Stimulated activated naive CD8-positive, alpha-beta T cell treated with anti-CD3 and anti-CD28 coated beads, Interleukin-15, amount 100 ng/mL, for 72 hours (primary cell): ENCODE measurements at regions not wholly inside any gene's neighbourhood (a gene's known extent, or its start where the extent isn't known, plus 50 kb on each side); places are given as distances from the start of the nearest gene placed in this dataset.
"Not testable (repeated sequence)": the region's sequence is repeated elsewhere in the genome, so short reads cannot be mapped to it uniquely, and the experiment has no call there.

ENCODE experiments used
- ATAC-seq: fragments of 150-1000 bp; cut with Tn5 transposase; 2 replicates; pipeline ENCODE4 v1.10.0; 2021; ENCODE audit warnings: mild to moderate bottlenecking, moderate library complexity
- DNase-seq, 2 donors: peaks; one replicate each; pipeline ENCODE4 v3.0.0; 2021 to 2022
- H3K27ac Mint-ChIP-seq, 2 donors: one replicate each; pipeline ENCODE4 v1.8.0; 2022; ENCODE audit warnings: mild to moderate bottlenecking in 2 of 2, mixed read lengths in 2 of 2, moderate library complexity in 2 of 2
- H3K27me3 Mint-ChIP-seq: one replicate; pipeline ENCODE4 v1.8.0; 2022; ENCODE audit warnings: mixed read lengths
- H3K4me1 Mint-ChIP-seq: one replicate; pipeline ENCODE4 v1.8.0; 2022; ENCODE audit warnings: mild to moderate bottlenecking, mixed read lengths
- H3K4me3 Mint-ChIP-seq, 2 donors: one replicate each; pipeline ENCODE4 v1.8.0; 2022; ENCODE audit warnings: mild to moderate bottlenecking in 2 of 2, mixed read lengths in 2 of 2, moderate library complexity in 1 of 2
- H3K9me3 Mint-ChIP-seq, 2 donors: one replicate each; pipeline ENCODE4 v1.8.0; 2022; ENCODE audit warnings: mixed read lengths in 2 of 2

DNA sequence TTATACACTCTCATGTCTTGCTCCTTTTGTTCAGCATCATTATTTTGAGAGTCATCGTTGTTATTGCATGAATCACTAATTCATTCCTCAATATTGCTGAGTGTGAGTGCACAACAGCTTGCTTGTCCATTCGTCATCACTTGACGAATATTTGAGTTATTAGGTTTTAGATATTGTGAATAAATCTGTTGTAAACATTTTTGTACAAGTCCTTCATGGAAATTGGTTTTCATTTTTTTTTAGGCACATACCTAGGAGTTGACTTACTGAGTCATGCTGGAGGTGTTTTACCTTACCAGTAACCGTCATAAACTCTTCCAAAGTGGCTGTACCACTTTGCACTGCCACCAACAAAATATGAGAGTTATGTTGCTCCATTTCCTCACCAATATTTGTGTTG, 84.2 kb upstream of the NCK2 start:
- ATAC-seq (no peak), DNase-seq (no peak)
- Mint-ChIP-seq H3K27me3 (no peaks in the 10 kb centered on the region), H3K4me1 (peaks cover 5% of the 10 kb centered on the region), H3K9me3 (peaks cover 18 to 38% of the 10 kb centered on the region in 2 donors), H3K4me3 (no peak overlapping the region), H3K27ac (no peak overlapping the region)

DNA sequence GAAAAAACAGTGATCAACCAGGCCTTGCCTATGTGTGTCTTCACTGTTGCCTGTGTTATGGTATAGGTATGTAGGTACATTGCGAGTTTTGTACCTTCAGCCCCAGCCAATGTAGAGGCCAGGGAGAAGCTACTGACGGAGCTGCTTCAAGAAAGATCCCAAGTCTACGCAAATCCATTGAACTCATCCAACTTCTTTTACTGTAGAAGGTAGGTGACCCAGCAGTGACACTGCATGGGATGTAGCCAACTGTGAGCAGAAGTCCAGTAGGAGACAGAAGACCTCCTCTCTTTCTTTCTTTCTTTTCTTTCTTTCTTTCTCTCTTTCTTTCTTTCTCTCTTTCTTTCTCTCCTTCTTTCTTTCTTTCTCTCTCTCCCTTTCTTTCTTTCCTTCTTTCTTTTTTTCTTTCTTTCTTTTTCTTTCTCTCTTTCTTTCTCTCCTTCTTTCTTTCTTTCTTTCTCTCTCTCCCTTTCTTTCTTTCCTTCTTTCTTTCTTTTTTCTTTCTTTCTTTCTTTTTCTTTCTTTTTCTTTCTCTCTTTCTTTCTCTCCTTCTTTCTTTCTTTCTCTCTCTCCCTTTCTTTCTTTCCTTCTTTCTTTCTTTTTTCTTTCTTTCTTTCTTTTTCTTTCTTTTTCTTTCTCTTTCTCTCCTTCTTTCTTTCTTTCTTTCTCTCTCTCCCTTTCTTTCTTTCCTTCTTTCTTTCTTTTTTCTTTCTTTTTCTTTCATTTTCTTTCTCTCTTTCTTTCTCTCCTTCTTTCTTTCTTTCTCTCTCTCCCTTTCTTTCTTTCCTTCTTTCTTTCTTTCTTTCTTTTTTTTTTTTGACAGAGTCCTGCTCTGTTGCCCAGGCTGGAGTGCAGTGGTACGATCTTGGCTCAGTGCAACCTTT, 88.7 kb upstream of the NCK2 start:
- Mint-ChIP-seq H3K27ac (peak overlapping the region in 1 of 2 donors; percentile 76), H3K4me1 (peaks cover 11% of the 10 kb centered on the region), H3K9me3 (peaks cover 0 to 17% of the 10 kb centered on the region in 2 donors)
- DNase-seq, ATAC-seq, H3K27me3 Mint-ChIP-seq, H3K4me3 Mint-ChIP-seq: not testable (repeated sequence)

DNA sequence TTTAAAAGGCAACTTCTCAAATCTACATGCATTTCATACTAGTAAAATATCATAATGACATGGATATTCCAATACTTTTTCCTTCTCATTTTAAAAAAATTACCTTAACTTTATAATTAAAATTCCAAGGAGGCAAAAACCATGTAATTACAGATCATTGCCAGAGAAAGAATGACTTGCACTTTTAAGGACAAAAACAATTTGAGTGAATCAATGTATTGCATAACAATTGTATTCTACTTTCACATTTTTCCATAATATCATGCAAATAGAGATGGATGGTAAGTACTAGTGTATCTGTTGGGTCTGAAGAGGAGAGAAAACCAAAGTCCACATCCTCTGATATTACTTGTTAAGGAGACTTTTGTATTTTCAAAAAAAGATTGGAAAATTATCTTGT, 89.5 kb upstream of the NCK2 start:
- ATAC-seq (no peak), DNase-seq (no peak)
- H3K4me1 Mint-ChIP-seq: peaks cover 11% of the 10 kb centered on the region
- H3K9me3 Mint-ChIP-seq: peaks cover 0 to 17% of the 10 kb centered on the region in 2 donors
- H3K27ac Mint-ChIP-seq: no peak overlapping the region
- no peaks in the 10 kb centered on the region for H3K27me3 Mint-ChIP-seq
- H3K4me3 Mint-ChIP-seq: no peak overlapping the region

DNA sequence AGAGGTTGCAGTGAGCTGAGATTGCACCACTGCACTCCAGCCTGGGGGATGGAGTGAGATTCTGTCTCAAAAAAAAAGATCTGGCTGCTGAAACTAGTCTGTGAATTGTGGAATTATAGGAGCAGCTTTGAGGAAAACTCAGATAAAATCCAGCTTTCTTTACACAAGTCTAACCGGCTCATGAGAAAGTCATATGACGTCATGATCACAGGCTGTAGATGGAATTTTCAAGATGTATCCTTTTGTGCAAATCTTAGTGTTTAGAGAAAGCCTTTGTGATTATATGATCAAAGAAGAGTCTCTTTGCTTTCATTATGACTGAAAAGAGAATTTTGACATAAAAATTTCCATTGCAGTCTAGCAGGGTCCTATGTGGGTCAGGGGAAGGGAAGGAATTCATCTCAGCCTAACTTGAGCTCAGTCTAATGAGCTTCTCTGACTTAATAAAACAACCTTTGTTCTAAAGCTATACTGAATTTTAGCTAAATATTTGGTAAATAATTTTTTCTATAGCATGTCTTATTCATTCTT, 90.2 kb upstream of the NCK2 start:
- peak; percentile 68 for ATAC-seq
- DNase-seq: no peak
- H3K4me3 Mint-ChIP-seq: no peak overlapping the region
- no peak overlapping the region for H3K27ac Mint-ChIP-seq
- H3K27me3 Mint-ChIP-seq: no peaks in the 10 kb centered on the region
- H3K4me1 Mint-ChIP-seq: peaks cover 11% of the 10 kb centered on the region
- H3K9me3 Mint-ChIP-seq: peaks cover 0 to 13% of the 10 kb centered on the region in 2 donors

DNA sequence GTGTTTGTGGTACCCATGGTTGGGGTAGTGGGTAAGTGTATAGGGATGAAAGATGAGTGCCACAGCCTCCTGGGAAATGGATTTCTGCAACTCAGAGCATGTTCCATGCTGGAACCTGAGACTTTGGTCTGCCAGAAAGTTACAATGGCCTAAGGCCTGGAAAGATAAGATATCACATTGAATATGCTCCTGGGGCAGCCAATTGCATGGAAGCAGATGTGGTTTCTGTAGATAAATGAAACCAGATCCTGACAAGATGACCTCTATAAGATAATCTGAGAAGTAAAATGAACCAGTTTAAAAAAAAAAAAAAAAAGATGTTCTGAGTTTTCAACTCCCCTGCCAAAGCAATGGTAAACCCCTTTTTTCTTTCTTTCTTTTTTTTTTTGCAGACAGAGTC, 91.4 kb upstream of the NCK2 start:
- Mint-ChIP-seq H3K27me3 (no peaks in the 10 kb centered on the region), H3K4me3 (no peak overlapping the region), H3K9me3 (peaks cover 0 to 12% of the 10 kb centered on the region in 2 donors), H3K27ac (no peak overlapping the region), H3K4me1 (peaks cover 11% of the 10 kb centered on the region)
- DNase-seq (no peak), ATAC-seq (no peak)

DNA sequence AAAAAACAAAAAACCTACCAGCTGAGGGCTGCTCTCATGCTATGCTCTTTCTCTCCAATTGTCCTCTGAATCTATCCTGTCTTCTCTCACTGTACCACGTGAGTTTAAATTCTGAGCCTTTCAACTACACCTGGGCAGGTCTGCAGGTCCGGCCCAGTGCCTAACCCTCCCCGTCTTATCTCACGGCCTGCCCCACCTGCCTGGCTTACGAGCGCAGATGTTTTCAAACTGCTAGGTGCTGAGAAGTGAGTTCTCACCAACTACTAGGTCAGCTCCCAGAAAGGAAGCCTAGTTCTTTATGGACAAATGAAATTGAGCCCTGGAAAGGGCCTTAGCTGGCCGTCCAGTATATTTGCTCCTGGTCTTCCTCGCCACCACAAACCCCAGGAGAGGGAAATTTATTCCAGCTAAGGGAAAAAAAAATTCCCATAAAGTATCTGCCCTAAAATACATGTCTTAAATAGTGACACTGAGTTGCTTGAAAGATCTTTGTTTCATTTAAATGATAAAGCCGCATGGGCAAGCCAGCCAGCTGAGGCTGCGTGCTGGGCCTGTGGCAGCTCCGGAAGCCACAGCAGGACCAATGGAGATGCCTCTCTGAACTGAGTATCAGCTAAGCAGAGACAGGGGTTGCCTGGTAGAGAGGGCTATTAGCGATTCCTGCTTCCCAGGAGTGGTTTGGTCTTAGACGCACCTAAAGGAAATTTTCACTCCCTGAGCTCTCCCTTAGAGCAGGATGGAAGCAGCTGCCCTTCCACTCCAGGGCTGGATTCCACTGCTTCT, 92.5 kb upstream of the NCK2 start:
- peak overlapping the region in 1 of 2 donors; percentile 30 for H3K27ac Mint-ChIP-seq
- no peak for ATAC-seq
- H3K9me3 Mint-ChIP-seq: peaks cover 0 to 12% of the 10 kb centered on the region in 2 donors
- no peak overlapping the region for H3K4me3 Mint-ChIP-seq
- H3K4me1 Mint-ChIP-seq: peaks cover 11% of the 10 kb centered on the region
- DNase-seq: no peak
- no peaks in the 10 kb centered on the region for H3K27me3 Mint-ChIP-seq

DNA sequence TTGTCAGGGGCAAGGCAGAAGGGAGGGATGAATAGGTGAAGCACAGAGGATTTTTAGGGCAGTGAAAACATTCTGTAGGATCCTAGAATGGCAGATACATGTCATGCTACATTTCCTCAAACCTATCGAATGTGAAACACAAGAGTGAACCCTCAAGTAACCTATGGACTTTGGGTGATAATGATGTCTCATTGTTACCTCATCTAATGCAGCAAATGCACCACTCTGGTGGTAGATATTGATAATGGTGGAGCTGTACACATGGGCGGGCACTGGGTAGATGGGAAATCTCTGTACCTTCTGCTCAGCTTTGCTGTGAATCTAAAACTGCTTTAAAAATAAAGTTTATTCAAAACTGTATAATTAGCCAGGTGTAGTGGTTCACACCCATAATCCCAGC, 95.2 kb upstream of the NCK2 start:
- Mint-ChIP-seq H3K4me3 (no peak overlapping the region), H3K4me1 (peaks cover 11% of the 10 kb centered on the region), H3K27me3 (no peaks in the 10 kb centered on the region), H3K27ac (no peak overlapping the region), H3K9me3 (peaks cover 0 to 12% of the 10 kb centered on the region in 2 donors)
- DNase-seq (no peak), ATAC-seq (no peak)

DNA sequence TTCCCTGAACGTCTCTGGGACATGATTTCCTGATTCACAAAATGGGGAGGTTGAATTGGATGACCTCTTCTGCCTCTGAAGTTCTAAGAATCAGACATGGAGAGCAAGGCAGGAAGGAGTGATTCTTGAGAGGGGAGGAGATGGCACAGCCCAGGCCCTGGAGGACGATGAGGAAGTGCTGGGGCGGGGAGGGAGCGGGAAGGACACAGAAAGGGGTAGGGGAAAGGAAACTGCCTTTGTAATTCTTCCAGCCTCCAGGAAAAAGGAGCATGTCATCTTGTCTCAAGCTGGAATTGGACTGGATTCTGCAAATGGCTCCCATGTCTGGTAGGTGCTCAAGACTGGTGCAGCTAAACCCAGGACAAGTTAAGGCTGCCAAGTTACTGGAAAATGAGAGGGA, 97.0 kb upstream of the NCK2 start:
- Mint-ChIP-seq H3K9me3 (peaks cover 0 to 12% of the 10 kb centered on the region in 2 donors), H3K27ac (no peak overlapping the region), H3K4me1 (peaks cover 7% of the 10 kb centered on the region), H3K4me3 (no peak overlapping the region), H3K27me3 (no peaks in the 10 kb centered on the region)
- ATAC-seq (no peak), DNase-seq (no peak)

DNA sequence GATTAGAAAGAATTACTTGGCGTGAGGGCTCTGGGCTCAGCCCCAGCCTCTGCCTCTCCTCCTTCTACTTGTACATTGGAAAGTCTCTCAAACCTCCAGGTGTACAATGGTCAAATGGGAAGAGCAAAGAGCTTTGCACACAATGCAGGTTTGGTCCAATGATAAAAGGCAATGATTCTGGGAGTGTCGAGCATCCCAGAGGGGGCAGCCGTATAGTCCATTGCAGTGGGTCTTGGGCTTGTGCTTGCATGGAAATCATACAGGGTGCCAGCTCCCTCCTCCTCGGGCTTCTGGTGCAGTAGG, 98.0 kb upstream of the NCK2 start:
- Mint-ChIP-seq H3K4me1 (peaks cover 7% of the 10 kb centered on the region), H3K9me3 (peaks cover 0 to 12% of the 10 kb centered on the region in 2 donors), H3K4me3 (no peak overlapping the region), H3K27ac (no peak overlapping the region), H3K27me3 (no peaks in the 10 kb centered on the region)
- ATAC-seq (no peak), DNase-seq (no peak)

DNA sequence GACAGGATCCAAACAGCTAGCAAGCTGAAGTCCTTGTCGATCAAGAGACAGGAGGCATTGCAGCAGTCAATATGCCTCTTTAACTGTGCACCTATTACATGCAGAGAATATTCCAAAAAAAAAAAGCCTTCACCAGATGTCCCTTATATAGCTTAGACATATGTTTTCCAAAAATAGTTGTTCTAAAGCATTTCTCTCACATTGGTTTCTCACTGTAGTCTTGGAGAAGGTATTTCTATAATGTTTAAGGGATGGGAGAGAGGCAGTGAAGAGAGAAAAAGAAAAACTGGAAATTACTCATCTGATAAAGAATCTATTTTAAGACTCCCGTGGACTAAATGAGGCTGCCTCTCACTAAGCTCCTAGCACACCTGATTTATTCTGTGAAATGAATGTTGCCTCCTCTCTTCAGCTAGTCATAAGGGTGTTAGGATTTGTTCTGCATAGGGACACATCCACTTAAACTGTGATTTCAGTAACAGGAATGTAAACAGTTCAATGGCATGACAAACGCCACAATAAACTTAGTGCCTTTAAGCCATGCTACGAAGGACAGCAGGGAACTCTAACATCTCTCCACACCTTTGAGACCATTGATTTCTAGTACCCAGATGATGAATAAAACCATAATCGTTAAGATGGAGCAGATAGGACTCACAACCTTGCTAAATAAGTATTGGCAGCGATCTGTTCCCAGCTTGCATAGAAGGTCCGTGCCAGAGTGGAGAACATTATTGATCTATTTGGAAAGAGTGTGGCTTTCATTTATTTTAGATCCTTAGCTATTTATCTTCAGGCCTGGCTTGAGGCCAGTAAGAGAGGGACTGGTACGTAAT, 98.6 kb upstream of the NCK2 start:
- DNase-seq: no peak
- ATAC-seq: no peak
- Mint-ChIP-seq H3K27ac (no peak overlapping the region), H3K9me3 (peaks cover 0 to 12% of the 10 kb centered on the region in 2 donors), H3K27me3 (no peaks in the 10 kb centered on the region), H3K4me1 (peaks cover 7% of the 10 kb centered on the region), H3K4me3 (no peak overlapping the region)

DNA sequence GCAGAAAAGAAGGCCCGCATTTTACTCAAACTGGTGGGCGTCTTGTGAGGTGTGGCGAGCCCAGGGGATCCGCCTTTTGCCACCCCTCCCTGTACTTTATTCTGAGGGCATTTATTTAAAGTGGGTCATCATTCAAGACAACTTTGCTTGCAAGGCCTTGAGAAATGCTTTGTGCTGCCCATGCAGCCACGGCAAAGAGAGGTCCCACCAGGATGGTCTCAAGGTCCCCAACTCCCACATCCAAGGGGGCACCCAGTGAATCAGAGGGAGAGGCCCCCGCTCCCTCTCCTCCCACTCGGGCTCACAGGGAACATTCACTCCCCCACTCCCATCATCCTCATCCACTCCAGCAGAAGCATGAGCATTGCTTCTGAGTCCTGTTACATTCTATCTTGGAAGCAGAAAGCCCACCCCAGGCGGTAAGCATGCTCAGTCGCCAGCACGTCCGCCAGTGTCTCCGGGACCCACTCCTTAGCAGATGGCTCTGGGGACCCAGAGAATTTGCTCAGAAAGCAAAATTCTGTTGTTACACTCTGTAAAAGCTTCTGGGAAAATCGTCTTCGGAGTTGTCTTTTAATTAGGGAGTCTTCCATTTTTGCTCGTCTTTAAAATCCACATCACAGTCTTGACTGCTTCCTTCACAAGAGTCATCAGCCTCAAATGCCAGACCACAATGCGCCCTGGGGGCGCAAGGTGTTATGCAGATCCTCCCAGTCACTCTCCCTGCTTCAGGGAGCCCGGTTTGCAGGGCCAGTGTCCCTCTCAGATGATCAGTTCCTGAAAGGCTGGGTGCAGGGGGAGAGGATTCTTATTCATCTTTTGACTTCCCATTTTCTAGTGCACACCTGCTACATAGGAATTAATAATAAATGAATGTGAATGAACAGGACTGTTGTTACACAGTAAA, 99.4 kb upstream of the NCK2 start:
- Mint-ChIP-seq H3K9me3 (peaks cover 0 to 12% of the 10 kb centered on the region in 2 donors), H3K4me3 (no peak overlapping the region), H3K27me3 (no peaks in the 10 kb centered on the region), H3K4me1 (peaks cover 7% of the 10 kb centered on the region), H3K27ac (peak overlapping the region in 1 of 2 donors; percentile 13)
- no peak for ATAC-seq
- DNase-seq: no peak

DNA sequence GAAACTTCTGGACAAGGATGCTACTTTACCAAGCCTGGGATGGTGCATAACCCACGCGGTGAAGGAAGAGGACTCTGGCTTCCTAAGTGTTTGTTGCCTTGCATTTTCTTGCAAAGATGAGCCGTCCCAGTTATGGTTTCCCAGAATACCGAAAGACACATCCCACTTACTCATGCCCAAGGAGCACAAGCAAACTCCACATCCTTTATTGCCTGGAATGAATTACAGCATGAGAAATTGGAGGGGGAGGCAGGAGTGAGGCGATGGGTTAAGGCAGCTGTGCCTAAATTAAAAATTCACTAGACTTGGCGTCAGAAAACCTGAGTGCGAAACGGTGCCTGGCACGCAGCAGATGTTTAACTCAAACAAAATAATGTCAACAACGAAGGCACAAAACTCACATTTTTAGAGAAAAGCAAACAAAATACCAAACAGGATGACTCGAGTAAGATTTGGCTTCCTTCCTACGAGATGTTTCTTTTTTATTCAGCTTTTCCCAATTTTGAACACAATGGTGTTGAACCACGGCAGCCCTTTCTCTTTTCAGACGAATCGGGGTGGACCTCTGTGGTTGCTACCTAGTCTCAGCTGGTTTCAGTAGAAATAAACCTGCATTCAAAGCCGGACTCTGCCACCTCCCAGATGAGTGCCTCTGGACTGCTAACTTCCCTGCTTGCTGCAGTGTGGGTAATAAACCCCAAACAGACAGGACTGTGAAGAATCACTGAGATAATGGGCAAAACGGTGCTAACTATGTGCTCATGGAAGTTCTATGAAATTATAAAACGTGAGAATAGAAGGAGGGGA, 100.3 kb upstream of the NCK2 start:
- DNase-seq (no peak), ATAC-seq (no peak)
- peaks cover 7% of the 10 kb centered on the region for H3K4me1 Mint-ChIP-seq
- no peak overlapping the region for H3K27ac Mint-ChIP-seq
- no peaks in the 10 kb centered on the region for H3K27me3 Mint-ChIP-seq
- no peak overlapping the region for H3K4me3 Mint-ChIP-seq
- H3K9me3 Mint-ChIP-seq: peaks cover 0 to 9% of the 10 kb centered on the region in 2 donors

DNA sequence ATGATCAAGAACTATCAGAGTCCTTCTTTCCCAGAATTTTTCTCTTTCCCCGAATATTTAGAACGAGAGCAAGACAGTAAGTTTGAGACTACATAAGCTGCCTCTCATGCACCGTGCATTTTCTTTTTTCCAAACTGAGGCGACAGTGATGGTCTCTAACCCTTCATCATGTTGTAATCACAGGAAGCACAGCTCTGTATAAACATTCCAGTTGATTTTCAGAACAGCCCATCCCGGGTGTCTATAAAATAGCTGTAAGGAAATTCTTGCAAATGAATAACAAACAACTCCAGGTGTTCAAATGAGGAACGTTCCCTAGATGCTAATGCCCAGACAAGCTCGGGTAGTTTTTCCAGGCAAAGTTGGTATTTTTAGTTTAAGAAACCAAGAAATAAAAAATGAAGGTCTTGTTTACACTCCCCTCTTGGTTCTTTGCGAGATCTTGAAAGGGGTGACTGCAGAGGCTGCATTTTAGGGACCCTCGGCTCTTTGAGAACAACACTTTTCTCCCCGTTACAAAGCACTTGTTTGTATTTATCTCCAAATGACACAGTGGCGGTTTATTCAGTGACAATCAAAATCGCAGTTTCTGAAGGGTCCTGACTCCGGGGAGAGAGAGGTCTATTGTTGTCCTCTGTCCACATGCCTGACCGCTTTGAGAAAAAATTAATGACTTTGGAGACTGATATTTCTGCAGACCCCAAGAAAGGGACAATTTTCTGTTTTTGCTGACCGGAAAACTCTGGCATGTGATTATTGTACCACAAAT, 101.1 kb upstream of the NCK2 start:
- no peak overlapping the region for H3K4me3 Mint-ChIP-seq
- DNase-seq (no peak), ATAC-seq (no peak)
- H3K27ac Mint-ChIP-seq: no peak overlapping the region
- H3K4me1 Mint-ChIP-seq: peaks cover 7% of the 10 kb centered on the region
- H3K27me3 Mint-ChIP-seq: no peaks in the 10 kb centered on the region
- H3K9me3 Mint-ChIP-seq: peaks cover 0 to 1% of the 10 kb centered on the region in 2 donors
